ENCODE measurements at regions not wholly inside any gene's neighbourhood (a gene's known extent, or its start where the extent isn't known, plus 50 kb on each side); places are given as distances from the start of the nearest gene placed in this dataset.

- DNase-seq (ENCODE audit: low spot score) = no peak
- TF ChIP-seq HNF4A (conservative IDR thresholded peaks at IDR 0.05) (no peak), JUND (IDR thresholded peaks at IDR 0.05) (no peak), NR2F2 (IDR thresholded peaks at IDR 0.05) (no peak), MAX (IDR thresholded peaks at IDR 0.05) (no peak), CTCF (IDR thresholded peaks at IDR 0.05; ENCODE audit: low read depth, low read length, missing input control) (no peak), FOXA1 (IDR thresholded peaks at IDR 0.05) (no peak), HNF4G (IDR thresholded peaks at IDR 0.05) (no peak), TAF1 (conservative IDR thresholded peaks at IDR 0.05) (no peak), YY1 (IDR thresholded peaks at IDR 0.05) (no peak), ATF3 (IDR thresholded peaks at IDR 0.05) (no peak), SP1 (IDR thresholded peaks at IDR 0.05) (no peak), GABPA (IDR thresholded peaks at IDR 0.05 in 1 of 2, conservative IDR thresholded peaks at IDR 0.05 in 1 of 2) (no peak), ZBTB33 (IDR thresholded peaks at IDR 0.05) (no peak), RAD21 (IDR thresholded peaks at IDR 0.05) (no peak)
- Histone ChIP-seq H3K9ac (ENCODE audit: low read depth in 1 of 2, low read length in 2 of 2) (no peak overlapping the region), H3K9me3 (ENCODE audit: control insufficient read depth in 4 of 4, low read length in 3 of 4) (no peaks in the 10 kb centered on the region), H3K27me3 (ENCODE audit: control insufficient read depth in 4 of 4, insufficient read depth in 4 of 4, low read length in 3 of 4) (no peaks in the 10 kb centered on the region), H3K4me1 (ENCODE audit: control insufficient read depth in 4 of 4, insufficient read depth in 4 of 4, low read length in 3 of 4) (no peaks in the 10 kb centered on the region), H3K36me3 (ENCODE audit: control insufficient read depth in 4 of 4, insufficient read depth in 3 of 4, low read depth in 1 of 4, low read length in 3 of 4) (no peaks in the 10 kb centered on the region), H3K4me3 (ENCODE audit: low read depth in 1 of 3, low read length in 3 of 3) (no peak overlapping the region), H3K27ac (ENCODE audit: low read depth in 1 of 2, low read length in 2 of 2) (no peak overlapping the region)
- whole genome bisulfite sequencing = 90% methylated on average over 2 of the region's 2 CpGs
These were observed 154.6 kb upstream of the GHR start for GRCh38 chr5:42268630-42269029.

- 72% methylated on average over 2 of the region's 2 CpGs for WGBS
- no peaks in the 10 kb centered on the region for H3K9me3 ChIP-seq (ENCODE audit: control insufficient read depth in 4 of 4, low read length in 3 of 4)
- TF ChIP-seq JUND (IDR thresholded peaks at IDR 0.05) = no peak
- no peak for TF ChIP-seq CTCF (IDR thresholded peaks at IDR 0.05; ENCODE audit: low read depth, low read length, missing input control)
- TF ChIP-seq NR2F2 (IDR thresholded peaks at IDR 0.05) = no peak
- no peak for TF ChIP-seq FOXA2 (IDR thresholded peaks at IDR 0.05)
- no peak for TF ChIP-seq FOXA1 (IDR thresholded peaks at IDR 0.05)
- TF ChIP-seq ATF3 (IDR thresholded peaks at IDR 0.05) = no peak
- TF ChIP-seq YY1 (IDR thresholded peaks at IDR 0.05) = no peak
- no peak for TF ChIP-seq SP1 (IDR thresholded peaks at IDR 0.05)
These were observed 152.5 kb upstream of the GHR start for GRCh38 chr5:42270771-42271170.

More at GRCh38 chr5:42270771-42271170, 152.5 kb upstream of the GHR start:
- H3K27me3 ChIP-seq (ENCODE audit: control insufficient read depth in 4 of 4, insufficient read depth in 4 of 4, low read length in 3 of 4) = no peaks in the 10 kb centered on the region
- H3K9ac ChIP-seq (ENCODE audit: low read depth in 1 of 2, low read length in 2 of 2) = no peak overlapping the region
- no peak overlapping the region for H3K27ac ChIP-seq (ENCODE audit: low read depth in 1 of 2, low read length in 2 of 2)
- H3K4me3 ChIP-seq (ENCODE audit: low read depth in 1 of 3, low read length in 3 of 3) = no peak overlapping the region
- no peaks in the 10 kb centered on the region for H3K36me3 ChIP-seq (ENCODE audit: control insufficient read depth in 4 of 4, insufficient read depth in 3 of 4, low read depth in 1 of 4, low read length in 3 of 4)
- DNase-seq (ENCODE audit: low spot score) = no peak
- H3K4me1 ChIP-seq (ENCODE audit: control insufficient read depth in 4 of 4, insufficient read depth in 4 of 4, low read length in 3 of 4) = no peaks in the 10 kb centered on the region

Data from liver (tissue), 8 donors.